Cardiac fibroblast (primary cell): ENCODE measurements at regions not wholly inside any gene's neighbourhood (a gene's known extent, or its start where the extent isn't known, plus 50 kb on each side); places are given as distances from the start of the nearest gene placed in this dataset.

Source experiments
- DNase-seq, 2 donors: peaks; one replicate each; pipeline versions ENCODE4 v3.0.0 to v3.0.0-alpha.2; 2010; ENCODE audit warnings: low read depth in 2 of 2
- H3K4me3 ChIP-seq, 2 donors: replicated peaks in 1 of 2; 1 replicate in 1 of 2; 2 replicates in 1 of 2; pipeline ENCODE4 v1.5.1; 2011; ENCODE audit warnings: low read depth in 2 of 2, low read length in 2 of 2, mild to moderate bottlenecking in 2 of 2, moderate library complexity in 1 of 2
- TF ChIP-seq, protein P1 (sequence below): IDR thresholded peaks from one replicate; pipeline ENCODE4 v1.5.1; 2011; ENCODE audit warnings: low read depth, mild to moderate bottlenecking, low read length, inconsistent platforms

DNA sequence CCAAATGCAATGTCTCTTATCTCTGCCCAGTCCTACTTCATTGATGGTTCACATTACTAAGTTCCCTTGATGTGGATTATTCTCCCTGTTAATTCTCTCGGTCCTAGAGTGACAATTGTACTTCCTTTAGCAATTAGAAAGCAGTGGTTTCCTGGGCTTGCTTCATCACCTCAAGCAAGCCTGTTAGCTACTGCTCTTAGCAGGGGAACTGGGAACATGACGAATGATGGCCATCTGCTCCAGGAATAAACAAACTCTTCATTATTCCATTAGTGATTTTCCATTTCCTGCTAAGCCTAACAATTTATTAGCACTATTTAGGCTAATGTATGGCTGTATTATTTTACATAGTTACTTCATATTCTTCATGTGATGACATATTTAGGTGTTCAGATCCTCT lies 331.8 kb downstream of the MTX2 start:
- no peak for DNase-seq
- H3K4me3 ChIP-seq, result no peak overlapping the region
- TF ChIP-seq, protein P1, sequence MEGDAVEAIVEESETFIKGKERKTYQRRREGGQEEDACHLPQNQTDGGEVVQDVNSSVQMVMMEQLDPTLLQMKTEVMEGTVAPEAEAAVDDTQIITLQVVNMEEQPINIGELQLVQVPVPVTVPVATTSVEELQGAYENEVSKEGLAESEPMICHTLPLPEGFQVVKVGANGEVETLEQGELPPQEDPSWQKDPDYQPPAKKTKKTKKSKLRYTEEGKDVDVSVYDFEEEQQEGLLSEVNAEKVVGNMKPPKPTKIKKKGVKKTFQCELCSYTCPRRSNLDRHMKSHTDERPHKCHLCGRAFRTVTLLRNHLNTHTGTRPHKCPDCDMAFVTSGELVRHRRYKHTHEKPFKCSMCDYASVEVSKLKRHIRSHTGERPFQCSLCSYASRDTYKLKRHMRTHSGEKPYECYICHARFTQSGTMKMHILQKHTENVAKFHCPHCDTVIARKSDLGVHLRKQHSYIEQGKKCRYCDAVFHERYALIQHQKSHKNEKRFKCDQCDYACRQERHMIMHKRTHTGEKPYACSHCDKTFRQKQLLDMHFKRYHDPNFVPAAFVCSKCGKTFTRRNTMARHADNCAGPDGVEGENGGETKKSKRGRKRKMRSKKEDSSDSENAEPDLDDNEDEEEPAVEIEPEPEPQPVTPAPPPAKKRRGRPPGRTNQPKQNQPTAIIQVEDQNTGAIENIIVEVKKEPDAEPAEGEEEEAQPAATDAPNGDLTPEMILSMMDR, result no peak

DNA sequence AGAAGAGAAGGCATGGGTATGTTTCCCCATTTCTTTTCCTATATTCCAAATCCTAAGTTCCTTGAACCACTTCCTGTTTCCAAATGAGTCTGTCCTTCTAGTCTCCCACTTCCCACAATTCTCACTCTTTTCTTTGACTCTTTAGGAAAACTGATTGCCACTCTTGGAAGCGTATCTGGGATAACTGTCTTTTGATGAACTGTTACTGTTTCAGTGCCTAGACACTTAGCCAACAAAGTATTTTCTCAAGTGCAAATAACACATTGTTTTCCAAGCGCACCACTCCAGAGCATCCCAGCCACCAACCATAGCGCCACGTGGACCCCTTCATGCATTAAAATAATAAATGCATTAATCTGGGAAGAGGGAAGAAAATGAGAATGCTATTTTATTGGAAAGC lies 342.8 kb downstream of the MTX2 start:
- TF ChIP-seq, protein P1, result no peak
- H3K4me3 ChIP-seq, result no peak overlapping the region
- no peak for DNase-seq

DNA sequence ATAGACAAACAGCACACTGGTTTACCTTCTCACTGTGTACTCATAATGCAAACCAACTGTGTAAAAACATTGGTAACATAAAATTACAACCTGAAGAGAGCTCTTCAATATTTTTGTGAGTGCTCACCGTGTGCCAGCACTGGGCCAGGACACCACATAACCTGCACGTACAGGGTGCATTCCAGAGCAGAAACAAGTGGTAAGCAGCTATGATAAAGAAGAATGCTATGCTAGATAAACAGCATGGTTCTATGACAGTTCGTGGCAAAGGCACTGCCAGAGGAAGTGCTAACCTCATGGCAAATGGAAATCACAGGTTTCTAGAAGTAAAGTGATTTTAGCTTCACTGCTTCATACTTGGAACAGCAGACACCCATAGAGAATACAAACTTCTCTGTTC lies 343.5 kb downstream of the MTX2 start:
- DNase-seq, result no peak
- TF ChIP-seq, protein P1, result no peak
- H3K4me3 ChIP-seq, result no peak overlapping the region

DNA sequence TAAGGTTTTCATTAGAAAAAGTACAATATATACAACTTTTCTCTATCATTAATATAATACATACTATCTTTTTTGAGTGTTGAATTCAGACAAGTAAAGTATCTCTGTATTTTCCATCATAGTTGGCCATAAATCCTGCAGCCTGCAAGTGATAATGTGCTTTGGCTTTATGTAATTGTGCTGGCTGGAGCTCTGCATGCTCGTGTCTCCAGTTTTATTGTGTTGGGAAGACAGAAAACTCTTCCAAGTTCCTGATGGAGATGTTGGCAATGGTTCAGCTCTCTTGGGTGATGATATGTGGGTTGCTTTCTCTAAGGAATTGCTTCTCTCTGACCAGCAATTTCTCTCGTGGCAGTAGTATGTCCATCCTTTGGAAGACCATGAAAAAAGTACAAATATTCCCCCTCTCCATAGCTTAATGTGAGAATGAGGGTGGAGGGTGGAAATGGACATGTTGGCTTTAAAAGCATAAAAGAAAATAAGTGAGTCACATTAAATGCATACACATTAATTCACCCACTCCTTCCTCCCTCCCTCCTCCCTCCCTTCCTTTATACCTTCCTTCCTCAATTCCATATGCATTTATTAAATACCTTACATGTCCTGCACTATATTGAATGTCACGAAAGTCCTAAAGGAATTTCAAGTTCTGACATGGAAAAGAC lies 344.2 kb downstream of the MTX2 start:
- no peak overlapping the region for H3K4me3 ChIP-seq
- peak in 1 of 2 donors; percentile 44 for DNase-seq
- TF ChIP-seq, protein P1, result no peak

DNA sequence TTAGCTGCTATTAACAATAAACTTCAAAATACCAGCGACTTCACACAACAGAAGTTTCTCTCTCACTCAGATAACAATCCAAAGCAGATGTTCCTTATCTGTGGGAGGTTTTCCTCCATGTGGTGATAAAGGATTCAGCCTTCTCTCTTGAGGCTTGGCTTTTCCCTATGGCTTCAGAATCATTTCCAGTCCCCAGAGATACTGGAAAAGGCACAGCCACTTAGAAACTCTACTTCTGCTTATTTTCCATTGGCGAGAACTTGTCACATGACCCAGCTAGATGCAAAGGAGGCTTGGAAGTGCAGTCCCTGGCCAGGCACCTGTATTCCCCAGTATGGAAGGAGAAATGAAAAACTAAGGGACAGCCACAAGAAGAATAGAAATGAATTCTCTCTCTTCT lies 344.8 kb downstream of the MTX2 start:
- H3K4me3 ChIP-seq, result no peak overlapping the region
- TF ChIP-seq, protein P1, result no peak
- no peak for DNase-seq

DNA sequence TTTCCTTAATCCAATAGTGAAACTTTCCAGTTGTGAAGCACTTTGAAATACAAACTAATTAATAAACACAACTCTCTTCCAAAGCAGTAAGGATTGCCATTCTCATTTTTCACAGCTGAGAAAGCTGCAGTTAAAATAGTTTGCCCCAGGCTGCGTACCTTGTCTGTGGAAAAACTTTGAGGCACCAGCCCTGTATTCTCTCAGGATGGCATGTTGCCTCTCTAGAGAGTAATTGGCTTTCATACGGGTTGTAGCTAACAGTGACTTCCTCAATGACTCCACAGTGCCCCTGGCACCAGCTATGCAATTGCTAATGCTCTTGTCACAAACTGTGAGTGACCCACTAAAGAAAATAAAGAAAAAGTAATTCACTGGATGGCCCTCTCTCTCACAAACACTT lies 345.7 kb downstream of the MTX2 start:
- TF ChIP-seq, protein P1, result no peak
- H3K4me3 ChIP-seq, result no peak overlapping the region
- no peak for DNase-seq

DNA sequence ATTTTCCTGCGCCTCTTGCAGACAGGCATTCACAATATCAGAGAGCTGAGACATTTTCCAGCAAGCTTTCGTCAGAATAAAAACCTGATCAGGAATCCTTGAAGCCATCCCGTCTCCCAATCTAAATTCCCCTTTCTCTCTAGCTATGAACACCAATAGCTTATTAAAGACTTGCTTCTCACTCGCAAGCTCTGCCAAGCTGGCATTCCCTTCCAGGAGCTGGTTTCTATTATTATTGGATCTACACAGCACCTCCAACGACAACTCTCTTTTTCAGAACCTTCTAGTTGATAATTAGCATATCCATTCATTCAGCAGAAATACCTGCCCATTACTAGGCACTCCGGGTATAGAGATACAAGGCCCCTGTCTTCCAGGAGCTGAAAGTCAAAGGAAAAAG lies 350.3 kb downstream of the MTX2 start:
- DNase-seq, result no peak
- no peak overlapping the region for H3K4me3 ChIP-seq
- TF ChIP-seq, protein P1, result no peak
